Esophagus muscularis mucosa (tissue), 3 donors: ENCODE measurements at regions not wholly inside any gene's neighbourhood (a gene's known extent, or its start where the extent isn't known, plus 50 kb on each side); places are given as distances from the start of the nearest gene placed in this dataset.

Source experiments
- POLR2A ChIP-seq: fragments of 450-650 bp; IDR thresholded peaks from one replicate; pipeline ENCODE4 v1.6.1; 2017; ENCODE audit warnings: antibody characterized with exemption, moderate library complexity, mild to moderate bottlenecking, low read depth
- TF ChIP-seq, protein P1 (sequence below), 3 experiments: fragments of 200-600 bp in 2 of 3; fragments of 450-650 bp in 1 of 3; sonication (generic) in 2 of 3; IDR thresholded peaks; one replicate each; pipeline ENCODE4 v1.5.1; 2017 to 2019; ENCODE audit warnings: antibody characterized with exemption in 3 of 3, mild to moderate bottlenecking in 2 of 3, moderate library complexity in 1 of 3

DNA sequence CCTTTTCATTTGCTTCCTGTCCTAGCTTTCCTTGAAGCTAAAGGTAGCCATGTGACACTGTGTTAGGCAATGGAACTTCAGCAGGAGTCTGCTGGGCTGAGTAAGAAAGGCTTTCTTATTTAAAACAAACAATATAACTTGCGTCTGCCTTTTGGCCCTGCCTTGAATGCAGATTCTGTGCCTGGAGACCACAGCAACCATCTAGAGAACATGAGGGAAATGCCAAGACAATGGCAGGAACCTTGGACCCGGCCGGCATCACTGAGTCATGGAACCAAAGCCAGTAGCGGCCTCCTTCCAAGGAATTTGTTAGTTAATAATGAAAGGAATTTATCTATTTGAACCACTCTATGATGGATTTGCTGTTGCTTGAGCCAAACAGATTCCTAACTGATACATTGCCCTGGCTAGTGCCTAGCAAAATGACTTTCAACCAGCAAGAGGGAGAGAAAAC lies 207.5 kb upstream of the EPHA4 start:
- TF ChIP-seq, protein P1, sequence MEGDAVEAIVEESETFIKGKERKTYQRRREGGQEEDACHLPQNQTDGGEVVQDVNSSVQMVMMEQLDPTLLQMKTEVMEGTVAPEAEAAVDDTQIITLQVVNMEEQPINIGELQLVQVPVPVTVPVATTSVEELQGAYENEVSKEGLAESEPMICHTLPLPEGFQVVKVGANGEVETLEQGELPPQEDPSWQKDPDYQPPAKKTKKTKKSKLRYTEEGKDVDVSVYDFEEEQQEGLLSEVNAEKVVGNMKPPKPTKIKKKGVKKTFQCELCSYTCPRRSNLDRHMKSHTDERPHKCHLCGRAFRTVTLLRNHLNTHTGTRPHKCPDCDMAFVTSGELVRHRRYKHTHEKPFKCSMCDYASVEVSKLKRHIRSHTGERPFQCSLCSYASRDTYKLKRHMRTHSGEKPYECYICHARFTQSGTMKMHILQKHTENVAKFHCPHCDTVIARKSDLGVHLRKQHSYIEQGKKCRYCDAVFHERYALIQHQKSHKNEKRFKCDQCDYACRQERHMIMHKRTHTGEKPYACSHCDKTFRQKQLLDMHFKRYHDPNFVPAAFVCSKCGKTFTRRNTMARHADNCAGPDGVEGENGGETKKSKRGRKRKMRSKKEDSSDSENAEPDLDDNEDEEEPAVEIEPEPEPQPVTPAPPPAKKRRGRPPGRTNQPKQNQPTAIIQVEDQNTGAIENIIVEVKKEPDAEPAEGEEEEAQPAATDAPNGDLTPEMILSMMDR (IDR thresholded peaks at IDR 0.05): no peak
- no peak for TF ChIP-seq POLR2A
